HepG2 (cell line): ENCODE measurements at regions not wholly inside any gene's neighbourhood (a gene's known extent, or its start where the extent isn't known, plus 50 kb on each side); places are given as distances from the start of the nearest gene placed in this dataset.

Source experiments
- AKNA ChIP-seq: sonication (generic); formaldehyde crosslinking; IDR thresholded peaks from 2 replicates; pipeline ENCODE4 v1.4.0; 2020; ENCODE audit warnings: missing genetic modification reagents, borderline replicate concordance
- ARHGAP35 ChIP-seq: sonication (generic); formaldehyde crosslinking; IDR thresholded peaks from 2 replicates; pipeline ENCODE4 v1.9.0; 2022; ENCODE audit warnings: mild to moderate bottlenecking, inconsistent platforms, moderate library complexity, missing genetic modification reagents, borderline replicate concordance
- ATF7-NPFF ChIP-seq: sonication (generic); formaldehyde crosslinking; IDR thresholded peaks from 2 replicates; pipeline ENCODE4 v1.8.1; 2023; ENCODE audit warnings: mild to moderate bottlenecking, low read depth, missing genetic modification reagents, moderate library complexity
- BCL3 ChIP-seq: sonication (generic); formaldehyde crosslinking; IDR thresholded peaks from 2 replicates; pipeline ENCODE4 v1.5.1; 2020; ENCODE audit warnings: mild to moderate bottlenecking, missing genetic modification reagents, moderate library complexity
- DZIP1 ChIP-seq: sonication (generic); formaldehyde crosslinking; IDR thresholded peaks from 2 replicates; pipeline ENCODE4 v1.5.0; 2020; ENCODE audit warnings: mild to moderate bottlenecking, missing genetic modification reagents
- EP300 ChIP-seq, 3 experiments: sonication (generic) in 1 of 3; formaldehyde crosslinking in 1 of 3; IDR thresholded peaks; 2 replicates each; pipeline versions ENCODE4 v1.5.1 to v1.6.1; 2011 to 2020; ENCODE audit warnings: low read depth in 2 of 3, low read length in 2 of 3, borderline replicate concordance in 1 of 3, improper control_type of control experiment in 1 of 3, mild to moderate bottlenecking in 1 of 3, missing genetic modification reagents in 1 of 3, moderate library complexity in 1 of 3
- GABPA ChIP-seq, 2 experiments: IDR thresholded peaks; 2 replicates each; pipeline ENCODE4 v1.6.1; 2011 to 2016; ENCODE audit warnings: low read depth in 2 of 2, low read length in 1 of 2, missing biosample characterization in 1 of 2, missing genetic modification characterization in 1 of 2
- IKZF4 ChIP-seq: sonication (generic); formaldehyde crosslinking; IDR thresholded peaks from 2 replicates; pipeline ENCODE4 v1.5.1; 2020; ENCODE audit warnings: borderline replicate concordance, mild to moderate bottlenecking, low read depth, missing genetic modification reagents; ENCODE audit errors: not compliant biosample characterization
- MXD1 ChIP-seq: sonication (generic); formaldehyde crosslinking; IDR thresholded peaks from 2 replicates; pipeline ENCODE4 v1.4.0; 2020; ENCODE audit warnings: mild to moderate bottlenecking, missing genetic modification reagents
- NCOA5 ChIP-seq: sonication (generic); formaldehyde crosslinking; IDR thresholded peaks from 2 replicates; pipeline ENCODE4 v1.4.0; 2020; ENCODE audit warnings: missing genetic modification reagents
- SMC3 ChIP-seq: IDR thresholded peaks from 2 replicates; pipeline ENCODE4 v1.6.1; 2011; ENCODE audit warnings: low read length, improper control_type of control experiment
- SOX13 ChIP-seq, 3 experiments: fragments of 450-650 bp in 1 of 3; sonication (generic) in 1 of 3; formaldehyde crosslinking in 1 of 3; IDR thresholded peaks in 2 of 3; conservative IDR thresholded peaks in 1 of 3; 2 replicates each; pipeline versions ENCODE4 v1.5.0 to v1.6.1; 2016 to 2020; ENCODE audit warnings: antibody characterized with exemption in 1 of 3, mild to moderate bottlenecking in 1 of 3, missing compliant biosample characterization in 1 of 3, missing genetic modification reagents in 1 of 3, moderate library complexity in 1 of 3
- ZBTB1 ChIP-seq: sonication (generic); formaldehyde crosslinking; IDR thresholded peaks from 2 replicates; pipeline ENCODE4 v1.4.0; 2020; ENCODE audit warnings: missing genetic modification reagents, borderline replicate concordance
- ZC3H13 ChIP-seq: sonication (generic); formaldehyde crosslinking; IDR thresholded peaks from 2 replicates; pipeline ENCODE4 v1.8.1; 2023; ENCODE audit warnings: mild to moderate bottlenecking, missing genetic modification reagents, moderate library complexity
- ZNF414 ChIP-seq: sonication (generic); formaldehyde crosslinking; IDR thresholded peaks from 2 replicates; pipeline ENCODE4 v1.5.0; 2020; ENCODE audit warnings: missing genetic modification reagents

- TF ChIP-seq AKNA = no peak
- TF ChIP-seq ARHGAP35 = no peak
- no peak for TF ChIP-seq ZBTB1 (CRISPR knock-in tag)
- TF ChIP-seq ZNF414 (CRISPR knock-in tag) = no peak
- no peak for TF ChIP-seq MXD1
- 0 out of 2 replicates have a peak, but pooled peaks have one; percentile 1 for TF ChIP-seq SMC3
- TF ChIP-seq DZIP1 (CRISPR knock-in tag) = no peak
- TF ChIP-seq GABPA (IDR thresholded peaks at IDR 0.05; ENCODE audit: low read depth, low read length) = no peak
- TF ChIP-seq GABPA (CRISPR knock-in tag; IDR thresholded peaks at IDR 0.05; ENCODE audit: low read depth) = peak; percentile 6; the same call in 1 of the 2 replicates
- TF ChIP-seq BCL3 (CRISPR knock-in tag) = no peak
- no peak for TF ChIP-seq NCOA5 (CRISPR knock-in tag)
- peak; percentile 22; the same call in 1 of the 2 replicates for TF ChIP-seq SOX13 (IDR thresholded peaks at IDR 0.05)
- TF ChIP-seq SOX13 (CRISPR knock-in tag; conservative IDR thresholded peaks at IDR 0.05 in 1 of 2, IDR thresholded peaks at IDR 0.05 in 1 of 2) = peak in 1 of 2 experiments; percentile 88; a peak in 2 of 4 replicates
- TF ChIP-seq EP300 (IDR thresholded peaks at IDR 0.05; ENCODE audit: low read depth in 2 of 2, low read length in 2 of 2) = peak in 1 of 2 experiments; percentile 88; a peak in 3 of 4 replicates
- TF ChIP-seq EP300 (CRISPR knock-in tag; IDR thresholded peaks at IDR 0.05; ENCODE audit: borderline replicate concordance) = peak; percentile 48; the same call in 1 of the 2 replicates
- TF ChIP-seq IKZF4 (CRISPR knock-in tag) = no peak
- no peak for TF ChIP-seq ZC3H13 (CRISPR knock-in tag)
- TF ChIP-seq ATF7-NPFF (CRISPR knock-in tag) = no peak
Measured at GRCh38 chr4:157992948-157993839, 179.6 kb downstream of the GASK1B start (continued).
